HFFc6 (cell line): ENCODE measurements at regions not wholly inside any gene's neighbourhood (a gene's known extent, or its start where the extent isn't known, plus 50 kb on each side); places are given as distances from the start of the nearest gene placed in this dataset.

ENCODE experiments used
- DNase-seq: peaks from one replicate; pipeline ENCODE4 v3.0.0-alpha.2; 2018
- H3K27ac Mint-ChIP-seq: 2 replicates; pipeline ENCODE4 v1.8.0; 2020; ENCODE audit warnings: mild to moderate bottlenecking, mixed read lengths
- H3K27me3 Mint-ChIP-seq: 2 replicates; pipeline ENCODE4 v1.8.0; 2021; ENCODE audit warnings: mild to moderate bottlenecking, moderate library complexity, mixed read lengths; ENCODE audit not compliant: insufficient read depth
- H3K36me3 Mint-ChIP-seq: 2 replicates; pipeline ENCODE4 v1.8.0; 2021; ENCODE audit warnings: low read depth, mixed read lengths
- H3K4me1 Mint-ChIP-seq: 2 replicates; pipeline ENCODE4 v1.8.0; 2020; ENCODE audit warnings: low read depth, mixed read lengths
- H3K4me3 Mint-ChIP-seq: 2 replicates; pipeline ENCODE4 v1.8.0; 2020; ENCODE audit warnings: mild to moderate bottlenecking, moderate library complexity, mixed read lengths
- H3K9me3 Mint-ChIP-seq: 2 replicates; pipeline ENCODE4 v1.8.0; 2020; ENCODE audit warnings: mild to moderate bottlenecking, mixed read lengths
- TF ChIP-seq, protein P1 (sequence below): fragments of 200-600 bp; sonication (generic); IDR thresholded peaks from 2 replicates; pipeline ENCODE4 v1.5.0; 2021; ENCODE audit warnings: antibody characterized with exemption, mild to moderate bottlenecking

DNA sequence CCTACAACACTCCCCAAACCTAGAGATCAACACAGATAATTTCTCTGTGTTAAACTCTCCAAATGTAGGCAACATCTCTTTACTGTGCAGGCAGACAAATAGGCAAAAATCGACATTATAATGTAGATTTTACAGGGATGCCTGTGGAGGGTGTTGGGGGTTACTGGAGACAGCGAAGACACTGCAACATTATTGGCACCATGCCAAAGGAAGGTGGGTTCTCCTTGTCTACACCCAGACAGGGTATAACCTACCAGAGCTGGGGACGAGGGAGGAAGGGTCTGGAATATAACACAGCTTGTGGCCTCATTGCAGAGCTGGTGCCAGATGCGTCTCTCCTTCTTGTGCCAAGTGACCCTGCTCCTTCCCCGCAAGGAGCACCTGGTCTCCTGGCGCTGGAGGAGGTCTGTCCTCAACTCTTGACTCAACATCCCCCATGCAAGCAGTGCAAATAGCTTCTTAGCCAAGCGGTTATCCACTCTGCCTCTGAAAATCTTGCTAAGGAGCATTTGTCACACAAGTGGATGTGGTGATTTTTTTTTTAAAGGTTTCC, 404.0 kb downstream of the PRDM2 start:
- Mint-ChIP-seq H3K9me3 (peaks cover 69% of the 10 kb centered on the region), H3K27ac (no peak overlapping the region), H3K4me1 (no peaks in the 10 kb centered on the region), H3K36me3 (peaks cover 4% of the 10 kb centered on the region; the same call in 1 of the 2 replicates), H3K27me3 (no peaks in the 10 kb centered on the region), H3K4me3 (no peak overlapping the region)
- no peak for DNase-seq
- TF ChIP-seq, protein P1, sequence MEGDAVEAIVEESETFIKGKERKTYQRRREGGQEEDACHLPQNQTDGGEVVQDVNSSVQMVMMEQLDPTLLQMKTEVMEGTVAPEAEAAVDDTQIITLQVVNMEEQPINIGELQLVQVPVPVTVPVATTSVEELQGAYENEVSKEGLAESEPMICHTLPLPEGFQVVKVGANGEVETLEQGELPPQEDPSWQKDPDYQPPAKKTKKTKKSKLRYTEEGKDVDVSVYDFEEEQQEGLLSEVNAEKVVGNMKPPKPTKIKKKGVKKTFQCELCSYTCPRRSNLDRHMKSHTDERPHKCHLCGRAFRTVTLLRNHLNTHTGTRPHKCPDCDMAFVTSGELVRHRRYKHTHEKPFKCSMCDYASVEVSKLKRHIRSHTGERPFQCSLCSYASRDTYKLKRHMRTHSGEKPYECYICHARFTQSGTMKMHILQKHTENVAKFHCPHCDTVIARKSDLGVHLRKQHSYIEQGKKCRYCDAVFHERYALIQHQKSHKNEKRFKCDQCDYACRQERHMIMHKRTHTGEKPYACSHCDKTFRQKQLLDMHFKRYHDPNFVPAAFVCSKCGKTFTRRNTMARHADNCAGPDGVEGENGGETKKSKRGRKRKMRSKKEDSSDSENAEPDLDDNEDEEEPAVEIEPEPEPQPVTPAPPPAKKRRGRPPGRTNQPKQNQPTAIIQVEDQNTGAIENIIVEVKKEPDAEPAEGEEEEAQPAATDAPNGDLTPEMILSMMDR, result no peak

DNA sequence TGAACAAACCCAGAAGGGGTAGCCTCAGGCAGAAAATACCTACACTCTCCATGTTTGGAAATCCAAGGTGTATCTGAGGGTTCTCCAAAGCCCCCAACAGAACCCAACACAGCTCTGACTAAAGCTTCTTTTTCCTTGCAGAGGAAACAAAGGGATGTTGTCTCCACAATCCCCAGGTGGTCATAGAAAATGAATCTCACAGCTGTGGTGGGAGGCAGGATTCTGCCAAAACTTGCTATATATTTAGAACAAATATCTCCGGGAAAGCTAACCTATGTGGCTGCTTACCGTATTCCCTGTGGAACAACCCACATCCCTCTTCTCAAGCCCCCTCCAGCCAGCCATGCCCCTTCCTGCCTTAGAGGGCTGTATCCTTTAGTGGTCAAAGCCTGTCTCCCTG, 406.1 kb downstream of the PRDM2 start:
- Mint-ChIP-seq H3K27ac (no peak overlapping the region), H3K27me3 (no peaks in the 10 kb centered on the region), H3K36me3 (peaks cover 4% of the 10 kb centered on the region; the same call in 1 of the 2 replicates), H3K4me3 (no peak overlapping the region), H3K4me1 (no peaks in the 10 kb centered on the region), H3K9me3 (peaks cover 67% of the 10 kb centered on the region)
- no peak for DNase-seq
- TF ChIP-seq, protein P1, result no peak

DNA sequence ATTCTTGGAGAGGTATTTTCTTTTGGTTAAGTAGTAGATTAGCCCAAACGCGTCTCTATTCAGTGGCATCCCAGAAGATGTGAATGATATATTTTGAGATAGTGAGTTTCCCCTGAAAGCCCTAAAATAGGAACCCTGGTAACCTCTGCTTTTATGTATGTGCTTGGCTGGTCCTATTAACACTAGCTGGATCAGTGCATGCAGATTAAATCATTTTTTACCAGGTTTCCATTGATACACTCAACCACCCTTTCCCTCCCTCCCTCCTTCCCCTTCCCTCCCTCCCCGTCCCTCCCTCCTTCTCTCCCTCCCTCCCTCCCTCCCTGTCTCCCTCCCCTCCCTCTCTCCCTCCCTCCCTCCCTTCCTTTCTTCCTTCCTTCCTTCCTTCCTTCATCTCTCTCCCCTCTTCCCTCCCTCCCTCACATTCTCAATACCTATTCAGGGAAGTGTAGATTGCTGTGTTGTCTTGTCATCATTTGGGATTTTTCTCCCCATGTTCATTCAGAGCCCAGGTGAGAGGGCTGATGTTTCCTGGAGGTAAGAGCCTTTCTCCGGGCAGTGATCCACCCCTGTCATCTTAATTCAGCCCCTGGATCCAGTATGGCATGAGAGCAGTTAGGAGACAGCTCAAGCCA, 406.8 kb downstream of the PRDM2 start:
- no peaks in the 10 kb centered on the region for H3K27me3 Mint-ChIP-seq
- no peak overlapping the region for H3K4me3 Mint-ChIP-seq
- H3K27ac Mint-ChIP-seq, result no peak overlapping the region
- peaks cover 4% of the 10 kb centered on the region; the same call in 1 of the 2 replicates for H3K36me3 Mint-ChIP-seq
- H3K4me1 Mint-ChIP-seq, result no peaks in the 10 kb centered on the region
- peaks cover 60% of the 10 kb centered on the region for H3K9me3 Mint-ChIP-seq
- DNase-seq, result no peak
- TF ChIP-seq, protein P1, result no peak

DNA sequence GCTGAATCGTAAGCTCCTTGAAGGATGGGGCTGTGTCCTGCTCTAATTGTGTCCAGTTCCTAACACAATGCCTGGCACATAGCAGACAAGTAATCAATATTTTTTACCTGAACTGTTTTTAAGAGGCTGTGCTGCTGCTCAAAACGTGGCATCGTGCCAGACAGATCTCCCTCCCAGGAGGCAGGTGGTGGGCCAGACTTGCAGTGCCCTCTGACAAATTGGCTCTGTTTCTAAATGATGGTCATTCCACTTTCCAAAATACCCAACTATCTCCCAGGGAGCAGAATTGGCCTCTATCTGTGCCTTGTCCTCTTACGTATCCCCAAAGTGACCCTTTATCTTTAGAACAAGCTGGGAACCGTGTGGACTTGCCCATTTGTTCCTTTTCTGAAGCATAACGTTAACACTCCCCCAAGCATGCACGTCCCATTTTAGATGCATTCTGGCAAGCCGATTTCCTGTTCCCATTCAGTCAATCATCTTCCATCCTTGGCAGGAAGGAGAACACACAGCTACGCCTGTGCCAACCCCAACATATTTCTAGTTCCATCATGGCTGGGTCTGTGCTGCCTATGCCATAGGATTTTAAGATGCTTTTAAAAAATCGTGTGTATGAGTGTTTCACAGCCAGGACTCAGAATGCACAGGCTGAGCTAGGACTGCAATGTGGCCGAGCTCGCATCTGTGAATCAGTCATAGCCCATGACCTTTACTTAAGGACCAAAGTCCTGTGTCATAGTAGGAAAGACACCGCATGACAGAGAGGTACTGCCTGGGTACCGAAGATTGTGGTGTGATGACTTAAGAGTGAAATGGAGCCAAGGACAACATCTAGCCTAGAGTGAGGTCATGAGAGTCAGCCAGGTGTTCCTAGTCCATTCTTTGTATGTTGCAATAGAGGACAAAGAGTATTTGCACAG, 408.6 kb downstream of the PRDM2 start:
- Mint-ChIP-seq H3K27me3 (no peaks in the 10 kb centered on the region), H3K27ac (no peak overlapping the region)

DNA sequence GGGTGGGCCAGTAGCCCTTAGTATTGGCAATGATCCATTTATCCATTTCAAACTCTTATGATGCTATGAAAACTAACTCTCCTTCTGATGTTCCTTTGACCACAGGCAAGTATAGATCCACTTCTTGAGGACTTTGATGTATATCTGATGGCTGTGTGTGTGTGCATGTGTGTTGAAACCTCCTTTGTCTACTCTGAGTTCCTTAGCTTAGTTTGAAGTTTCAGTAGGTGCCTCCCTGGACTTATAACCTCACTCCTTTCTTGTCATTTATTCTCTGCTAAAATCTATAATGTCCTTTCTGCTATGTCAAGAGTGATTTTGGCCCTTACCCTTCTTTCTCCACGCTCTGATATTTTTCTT, 409.3 kb downstream of the PRDM2 start:
- TF ChIP-seq, protein P1, result no peak

More for the DNA sequence above, 408.6 kb downstream of the PRDM2 start:
- Mint-ChIP-seq H3K4me1 (no peaks in the 10 kb centered on the region), H3K4me3 (no peak overlapping the region), H3K9me3 (peaks cover 51% of the 10 kb centered on the region), H3K36me3 (peaks cover 4% of the 10 kb centered on the region; the same call in 1 of the 2 replicates)
- TF ChIP-seq, protein P1, result no peak
- no peak for DNase-seq

More for the DNA sequence above, 409.3 kb downstream of the PRDM2 start:
- peaks cover 4% of the 10 kb centered on the region; the same call in 1 of the 2 replicates for H3K36me3 Mint-ChIP-seq
- H3K27ac Mint-ChIP-seq, result no peak overlapping the region
- H3K4me1 Mint-ChIP-seq, result no peaks in the 10 kb centered on the region
- H3K9me3 Mint-ChIP-seq, result peaks cover 54% of the 10 kb centered on the region
- no peak for DNase-seq
- no peaks in the 10 kb centered on the region for H3K27me3 Mint-ChIP-seq
- H3K4me3 Mint-ChIP-seq, result no peak overlapping the region
